ENCODE measurements at regions not wholly inside any gene's neighbourhood (a gene's known extent, or its start where the extent isn't known, plus 50 kb on each side); places are given as distances from the start of the nearest gene placed in this dataset.

GRCh38 chr7:114755856-114756255 lies 166.0 kb upstream of the MDFIC start:
- no peak overlapping the region for H3K27ac ChIP-seq
- DNase-seq (ENCODE audit: low read depth, low spot score) = no peak

GRCh38 chr7:114758661-114759227 lies 163.2 kb upstream of the MDFIC start:
- DNase-seq (ENCODE audit: low read depth, low spot score) = no peak

GRCh38 chr7:114759347-114760062 lies 162.4 kb upstream of the MDFIC start:
- peak overlapping the region; percentile 53 for H3K27ac ChIP-seq
- DNase-seq (ENCODE audit: low read depth, low spot score) = peak; percentile 53

More at GRCh38 chr7:114758661-114759227, 163.2 kb upstream of the MDFIC start:
- peak overlapping the region; percentile 53 for H3K27ac ChIP-seq

- DNase-seq (ENCODE audit: low read depth, low spot score) = no peak
- H3K27ac ChIP-seq = peak overlapping the region; percentile 53
These were observed 161.4 kb upstream of the MDFIC start for GRCh38 chr7:114760477-114760876.

GRCh38 chr7:114761973-114762372 lies 159.9 kb upstream of the MDFIC start:
- no peak for DNase-seq (ENCODE audit: low read depth, low spot score)
- H3K27ac ChIP-seq = no peak overlapping the region

- H3K27ac ChIP-seq = peak overlapping the region; percentile 47
- DNase-seq (ENCODE audit: low read depth, low spot score) = no peak
These were observed 156.4 kb upstream of the MDFIC start for GRCh38 chr7:114765331-114766040.

- H3K27ac ChIP-seq = peak overlapping the region; percentile 47
- DNase-seq (ENCODE audit: low read depth, low spot score) = no peak
These were observed 155.9 kb upstream of the MDFIC start for GRCh38 chr7:114766041-114766356.

- DNase-seq (ENCODE audit: low read depth, low spot score) = no peak
These were observed 144.6 kb upstream of the MDFIC start for GRCh38 chr7:114777288-114777687.

GRCh38 chr7:114783508-114783907 lies 138.4 kb upstream of the MDFIC start:
- no peak for DNase-seq (ENCODE audit: low read depth, low spot score)
- H3K27ac ChIP-seq = no peak overlapping the region

More at GRCh38 chr7:114777288-114777687, 144.6 kb upstream of the MDFIC start:
- no peak overlapping the region for H3K27ac ChIP-seq

- DNase-seq (ENCODE audit: low read depth, low spot score) = no peak
- no peak overlapping the region for H3K27ac ChIP-seq
These were observed 137.7 kb upstream of the MDFIC start for GRCh38 chr7:114784177-114784576.

GRCh38 chr7:114784746-114785145 lies 137.1 kb upstream of the MDFIC start:
- no peak overlapping the region for H3K27ac ChIP-seq
- DNase-seq (ENCODE audit: low read depth, low spot score) = peak; percentile 14

- no peak for DNase-seq (ENCODE audit: low read depth, low spot score)
- H3K27ac ChIP-seq = no peak overlapping the region
These were observed 136.4 kb upstream of the MDFIC start for GRCh38 chr7:114785496-114785895.

- no peak for DNase-seq (ENCODE audit: low read depth, low spot score)
- no peak overlapping the region for H3K27ac ChIP-seq
These were observed 135.4 kb upstream of the MDFIC start for GRCh38 chr7:114786455-114786854.

- DNase-seq (ENCODE audit: low read depth, low spot score) = no peak
- no peak overlapping the region for H3K27ac ChIP-seq
These were observed 134.3 kb upstream of the MDFIC start for GRCh38 chr7:114787556-114787955.

GRCh38 chr7:114788706-114789105 lies 133.2 kb upstream of the MDFIC start:
- no peak for DNase-seq (ENCODE audit: low read depth, low spot score)
- H3K27ac ChIP-seq = no peak overlapping the region

- peak overlapping the region; percentile 31 for H3K27ac ChIP-seq
- DNase-seq (ENCODE audit: low read depth, low spot score) = no peak
These were observed 132.7 kb upstream of the MDFIC start for GRCh38 chr7:114789161-114789560.

GRCh38 chr7:114789871-114790311 lies 132.0 kb upstream of the MDFIC start:
- H3K27ac ChIP-seq = peak overlapping the region; percentile 31
- peak; percentile 40 for DNase-seq (ENCODE audit: low read depth, low spot score)

- no peak overlapping the region for H3K27ac ChIP-seq
- DNase-seq (ENCODE audit: low read depth, low spot score) = no peak
These were observed 131.4 kb upstream of the MDFIC start for GRCh38 chr7:114790521-114790920.

GRCh38 chr7:114791771-114792170 lies 130.1 kb upstream of the MDFIC start:
- DNase-seq (ENCODE audit: low read depth, low spot score) = no peak
- H3K27ac ChIP-seq = no peak overlapping the region

GRCh38 chr7:114793155-114793845 lies 128.6 kb upstream of the MDFIC start:
- no peak overlapping the region for H3K27ac ChIP-seq
- DNase-seq (ENCODE audit: low read depth, low spot score) = no peak

- H3K27ac ChIP-seq = no peak overlapping the region
- no peak for DNase-seq (ENCODE audit: low read depth, low spot score)
These were observed 126.4 kb upstream of the MDFIC start for GRCh38 chr7:114795475-114795874.

Measured in epithelial cell of prostate (primary cell).